Psoas muscle (tissue), 7 donors: ENCODE measurements at regions not wholly inside any gene's neighbourhood (a gene's known extent, or its start where the extent isn't known, plus 50 kb on each side); places are given as distances from the start of the nearest gene placed in this dataset.

Source experiments
- ATAC-seq, 4 donors: fragments of 200-7000 bp; cut with Tn5 transposase; one replicate each; pipeline ENCODE4 v1.9.1; 2020; ENCODE audit warnings: moderate library complexity in 3 of 4, mild to moderate bottlenecking in 2 of 4
- DNase-seq, 2 donors: peaks; one replicate each; pipeline ENCODE4 v3.0.0-alpha.2; 2020
- H3K27ac ChIP-seq: fragments of 200-600 bp; one replicate; pipeline ENCODE4 v1.8.0; 2022
- H3K27me3 ChIP-seq, 3 donors: fragments of 200-600 bp in 1 of 3; one replicate each; pipeline versions ENCODE4 v1.6.1 to v1.8.0; 2013 to 2022; ENCODE audit warnings: low read length in 2 of 3, mild to moderate bottlenecking in 2 of 3, moderate library complexity in 1 of 3; ENCODE audit not compliant: insufficient read depth in 3 of 3
- H3K36me3 ChIP-seq, 2 donors: fragments of 200-600 bp in 1 of 2; one replicate each; pipeline versions ENCODE4 v1.6.1 to v1.8.0; 2013 to 2022; ENCODE audit warnings: low read depth in 1 of 2, mild to moderate bottlenecking in 1 of 2, moderate library complexity in 1 of 2; ENCODE audit not compliant: insufficient read depth in 1 of 2
- H3K4me1 ChIP-seq: fragments of 200-600 bp; one replicate; pipeline ENCODE4 v1.8.0; 2022
- H3K4me3 ChIP-seq: fragments of 200-600 bp; one replicate; pipeline ENCODE4 v1.8.0; 2022; ENCODE audit warnings: mild to moderate bottlenecking
- H3K9me3 ChIP-seq: fragments of 200-600 bp; one replicate; pipeline ENCODE4 v1.8.0; 2022
- WGBS, 3 donors: extraction: QIAGEN DNeasy Blood & Tissue Kit; methylation state at CpG; one replicate each; pipeline versions ENCODE4 v1.1.6 to v1.1.7; 2013; 5-methylcytosine and 5-hydroxymethylcytosine counted together
- intact Hi-C, 2 donors: fragments of 100-400 bp; cut with DNase I; formaldehyde crosslinking; loops; one replicate each; pipeline versions ENCODE4 v1.11.0 to v1.14.2; 2022
- TF ChIP-seq, protein P1 (sequence below): fragments of 200-600 bp; IDR thresholded peaks from one replicate; pipeline ENCODE4 v1.8.0; 2022; ENCODE audit warnings: antibody characterized with exemption
- donor health status: healthy with polysubstance abuse.
- donor health status: DM: no; HTN: no; CAD: no; lungs with moderate emphysema.
- donor health status: Bipolar disorder and iron deficiency.
- donor health status: healthy.
- donor health status: DM: yes; HTN: yes; CAD: no.
- donor health status: DM: no; HTN: no; CAD: no.
- donor health status: DM: yes; HTN: yes; CAD: no.

DNA sequence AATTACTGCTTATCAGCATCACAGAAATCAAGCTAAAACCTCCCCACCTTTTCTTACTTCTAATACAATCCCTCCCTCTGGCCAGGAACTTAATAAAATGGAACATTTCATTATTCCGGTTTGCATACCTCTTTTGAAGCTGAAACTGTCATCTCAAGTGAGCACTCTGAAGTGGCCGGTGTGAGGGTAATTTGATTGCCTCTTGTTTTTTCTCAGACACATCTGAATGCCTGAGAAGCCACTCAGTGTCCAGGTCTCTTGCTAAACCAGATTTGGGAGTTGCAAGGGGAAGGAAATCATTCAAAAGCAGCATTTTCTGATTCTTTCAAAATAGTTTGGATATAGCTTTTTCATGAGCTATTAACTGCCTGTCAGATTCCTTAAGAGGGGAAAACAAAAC, 190.3 kb downstream of the C1D start:
- Histone ChIP-seq H3K27me3 (peaks cover 0 to 5% (median 0%) of the 10 kb centered on the region in 3 donors), H3K27ac (no peak overlapping the region), H3K9me3 (no peaks in the 10 kb centered on the region), H3K4me1 (no peaks in the 10 kb centered on the region), H3K36me3 (no peaks in the 10 kb centered on the region), H3K4me3 (no peak overlapping the region)
- WGBS, 3 donors = 40 to 69% (median 47%) methylated on average over 2 of the region's 2 CpGs
- intact Hi-C loops = no loop called here
- DNase-seq = no peak
- no peak for ATAC-seq
- TF ChIP-seq, protein P1, sequence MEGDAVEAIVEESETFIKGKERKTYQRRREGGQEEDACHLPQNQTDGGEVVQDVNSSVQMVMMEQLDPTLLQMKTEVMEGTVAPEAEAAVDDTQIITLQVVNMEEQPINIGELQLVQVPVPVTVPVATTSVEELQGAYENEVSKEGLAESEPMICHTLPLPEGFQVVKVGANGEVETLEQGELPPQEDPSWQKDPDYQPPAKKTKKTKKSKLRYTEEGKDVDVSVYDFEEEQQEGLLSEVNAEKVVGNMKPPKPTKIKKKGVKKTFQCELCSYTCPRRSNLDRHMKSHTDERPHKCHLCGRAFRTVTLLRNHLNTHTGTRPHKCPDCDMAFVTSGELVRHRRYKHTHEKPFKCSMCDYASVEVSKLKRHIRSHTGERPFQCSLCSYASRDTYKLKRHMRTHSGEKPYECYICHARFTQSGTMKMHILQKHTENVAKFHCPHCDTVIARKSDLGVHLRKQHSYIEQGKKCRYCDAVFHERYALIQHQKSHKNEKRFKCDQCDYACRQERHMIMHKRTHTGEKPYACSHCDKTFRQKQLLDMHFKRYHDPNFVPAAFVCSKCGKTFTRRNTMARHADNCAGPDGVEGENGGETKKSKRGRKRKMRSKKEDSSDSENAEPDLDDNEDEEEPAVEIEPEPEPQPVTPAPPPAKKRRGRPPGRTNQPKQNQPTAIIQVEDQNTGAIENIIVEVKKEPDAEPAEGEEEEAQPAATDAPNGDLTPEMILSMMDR = no peak

DNA sequence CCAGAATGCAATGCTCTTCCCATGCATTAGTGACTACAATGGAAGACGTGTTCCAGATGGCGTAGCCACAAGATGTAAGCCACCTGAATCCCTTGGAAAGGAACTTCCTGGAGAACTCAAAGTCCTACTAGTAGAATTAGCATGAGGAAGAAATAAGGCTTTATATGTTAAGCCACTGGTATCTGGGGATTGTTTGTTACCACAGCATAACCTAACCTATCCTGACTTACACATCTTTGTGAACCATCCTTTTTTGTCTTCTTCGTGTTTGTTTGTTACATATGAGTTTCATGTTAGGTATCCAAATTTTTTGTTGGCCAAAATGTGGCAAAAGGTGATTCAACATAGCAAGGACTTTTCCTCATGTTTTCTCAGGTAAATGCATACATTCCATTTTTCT, 188.9 kb downstream of the C1D start:
- H3K9me3 ChIP-seq = no peaks in the 10 kb centered on the region
- no peak overlapping the region for H3K27ac ChIP-seq
- intact Hi-C loops = no loop called here
- TF ChIP-seq, protein P1 = no peak
- ATAC-seq (no peak), DNase-seq (no peak)
- no peaks in the 10 kb centered on the region for H3K36me3 ChIP-seq
- peaks cover 0 to 4% (median 0%) of the 10 kb centered on the region in 3 donors for H3K27me3 ChIP-seq
- 93 to 95% (median 94%) methylated on average over 3 of the region's 3 CpGs for WGBS, 3 donors
- H3K4me1 ChIP-seq = no peaks in the 10 kb centered on the region
- H3K4me3 ChIP-seq = no peak overlapping the region

DNA sequence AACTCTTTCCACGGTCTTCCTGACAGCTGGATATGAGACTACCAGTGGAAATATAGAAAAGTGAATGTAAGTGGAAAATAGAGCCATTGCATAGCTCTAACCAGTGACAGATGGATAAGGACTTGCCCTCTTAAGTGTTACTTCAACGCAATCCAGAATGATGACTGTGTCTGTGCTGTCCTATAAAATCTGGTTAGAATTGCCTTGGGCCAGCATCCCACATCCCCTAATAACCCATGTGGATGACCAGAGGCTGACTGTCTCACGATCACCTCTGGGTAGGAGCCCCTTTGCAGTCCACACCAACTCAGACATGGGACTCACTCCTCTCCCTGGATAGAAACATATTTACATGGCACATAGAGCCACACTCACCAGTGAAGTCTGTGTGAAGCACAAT, 186.6 kb downstream of the C1D start:
- Histone ChIP-seq H3K4me3 (no peak overlapping the region), H3K27ac (no peak overlapping the region), H3K36me3 (no peaks in the 10 kb centered on the region), H3K27me3 (no peaks in the 10 kb centered on the region), H3K9me3 (no peaks in the 10 kb centered on the region), H3K4me1 (no peaks in the 10 kb centered on the region)
- intact Hi-C loops = no loop called here
- 87 to 92% (median 87%) methylated on average over 3 of the region's 3 CpGs for WGBS, 3 donors
- TF ChIP-seq, protein P1 = no peak
- ATAC-seq (no peak), DNase-seq (no peak)

DNA sequence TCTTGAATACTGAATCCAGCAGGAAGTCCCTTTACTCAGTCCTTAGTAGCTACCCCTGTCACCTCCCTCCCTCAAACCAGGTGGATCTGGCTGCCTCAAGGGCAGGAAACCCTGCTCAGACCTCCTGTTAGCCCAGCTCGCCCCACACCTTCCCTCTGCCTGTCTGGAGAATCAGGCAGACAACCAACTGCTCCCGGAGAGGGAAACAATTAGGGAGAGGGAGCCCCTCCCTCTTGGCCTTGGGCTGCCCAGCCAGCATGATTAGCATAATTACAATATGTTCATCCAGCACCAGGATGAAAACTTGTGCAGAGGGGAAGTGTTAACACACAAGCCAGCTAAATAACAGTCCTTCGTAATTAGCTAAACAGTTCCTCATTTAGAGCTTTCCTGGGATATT, 185.5 kb downstream of the C1D start:
- TF ChIP-seq, protein P1 = no peak
- Histone ChIP-seq H3K36me3 (no peaks in the 10 kb centered on the region), H3K4me1 (no peaks in the 10 kb centered on the region), H3K9me3 (no peaks in the 10 kb centered on the region), H3K27ac (no peak overlapping the region), H3K4me3 (no peak overlapping the region), H3K27me3 (no peaks in the 10 kb centered on the region)
- no peak for DNase-seq
- no peak for ATAC-seq
- intact Hi-C loops = no loop called here
- 64 to 68% (median 65%) methylated on average over 3 of the region's 3 CpGs for WGBS, 3 donors

- H3K4me1 ChIP-seq = no peaks in the 10 kb centered on the region
- TF ChIP-seq, protein P1 = no peak
- H3K27ac ChIP-seq = no peak overlapping the region
- no peaks in the 10 kb centered on the region for H3K36me3 ChIP-seq
- H3K9me3 ChIP-seq = no peaks in the 10 kb centered on the region
- 44 to 61% (median 55%) methylated on average over 1 of the region's 1 CpG for WGBS, 3 donors
- no peak for ATAC-seq
- no peak for DNase-seq
- H3K27me3 ChIP-seq = no peaks in the 10 kb centered on the region
- intact Hi-C loops = no loop called here
- H3K4me3 ChIP-seq = no peak overlapping the region
These were observed 184.1 kb downstream of the C1D start for GRCh38 chr2:67878743-67879142.
